Fibroblast of villous mesenchyme (primary cell): ENCODE measurements at regions not wholly inside any gene's neighbourhood (a gene's known extent, or its start where the extent isn't known, plus 50 kb on each side); places are given as distances from the start of the nearest gene placed in this dataset.

Experiments used
- DNase-seq: peaks from one replicate; pipeline ENCODE4 v3.0.0-alpha.2; 2010; ENCODE audit warnings: low read depth
- H3K4me3 ChIP-seq: 2 replicates; pipeline ENCODE4 v1.5.1; 2011; ENCODE audit warnings: low read depth, mild to moderate bottlenecking, low read length
- TF ChIP-seq, protein P1 (sequence below): IDR thresholded peaks from 2 replicates; pipeline ENCODE4 v1.5.1; 2012; ENCODE audit warnings: low read depth, mild to moderate bottlenecking, low read length; ENCODE audit not compliant: insufficient read depth

DNA sequence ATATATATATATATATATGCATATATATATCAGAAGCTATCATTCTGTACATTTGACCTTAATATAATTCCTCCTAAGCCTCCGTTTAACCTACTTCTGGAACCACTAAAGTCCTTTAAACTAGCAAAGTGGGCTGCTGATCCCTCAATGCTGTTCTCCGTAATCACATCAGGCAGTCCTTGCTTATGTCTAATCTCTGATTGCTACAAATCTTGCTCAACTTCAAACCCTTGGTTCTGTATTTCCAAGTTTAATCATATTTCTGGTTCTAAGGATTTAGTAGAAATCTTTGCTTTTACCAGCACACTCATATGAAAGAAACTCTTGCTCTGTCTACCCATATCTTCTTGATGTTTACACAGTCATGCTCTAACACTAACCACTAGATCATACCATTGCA lies 91.5 kb upstream of the GALNT13 start:
- no peak overlapping the region for H3K4me3 ChIP-seq
- DNase-seq: no peak
- TF ChIP-seq, protein P1, sequence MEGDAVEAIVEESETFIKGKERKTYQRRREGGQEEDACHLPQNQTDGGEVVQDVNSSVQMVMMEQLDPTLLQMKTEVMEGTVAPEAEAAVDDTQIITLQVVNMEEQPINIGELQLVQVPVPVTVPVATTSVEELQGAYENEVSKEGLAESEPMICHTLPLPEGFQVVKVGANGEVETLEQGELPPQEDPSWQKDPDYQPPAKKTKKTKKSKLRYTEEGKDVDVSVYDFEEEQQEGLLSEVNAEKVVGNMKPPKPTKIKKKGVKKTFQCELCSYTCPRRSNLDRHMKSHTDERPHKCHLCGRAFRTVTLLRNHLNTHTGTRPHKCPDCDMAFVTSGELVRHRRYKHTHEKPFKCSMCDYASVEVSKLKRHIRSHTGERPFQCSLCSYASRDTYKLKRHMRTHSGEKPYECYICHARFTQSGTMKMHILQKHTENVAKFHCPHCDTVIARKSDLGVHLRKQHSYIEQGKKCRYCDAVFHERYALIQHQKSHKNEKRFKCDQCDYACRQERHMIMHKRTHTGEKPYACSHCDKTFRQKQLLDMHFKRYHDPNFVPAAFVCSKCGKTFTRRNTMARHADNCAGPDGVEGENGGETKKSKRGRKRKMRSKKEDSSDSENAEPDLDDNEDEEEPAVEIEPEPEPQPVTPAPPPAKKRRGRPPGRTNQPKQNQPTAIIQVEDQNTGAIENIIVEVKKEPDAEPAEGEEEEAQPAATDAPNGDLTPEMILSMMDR: no peak

DNA sequence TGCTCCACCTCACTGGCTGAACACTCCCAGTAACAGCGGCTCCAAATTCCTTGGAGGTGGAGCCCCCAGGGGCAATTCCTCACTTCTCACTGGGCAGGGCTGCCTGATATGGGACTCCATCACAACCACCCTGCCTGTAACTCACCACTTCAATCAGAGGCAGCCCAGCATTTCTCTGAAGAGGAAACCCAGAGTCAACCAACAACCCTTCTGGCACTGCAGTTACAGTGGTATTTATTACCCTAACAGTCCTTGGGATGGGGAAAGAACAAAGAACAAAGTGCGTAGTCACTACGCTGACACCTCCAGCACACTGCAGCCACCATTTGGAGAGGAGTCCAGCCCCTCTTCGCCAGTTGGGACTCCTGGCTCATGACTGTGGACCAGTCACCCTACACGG lies 85.7 kb upstream of the GALNT13 start:
- TF ChIP-seq, protein P1: no peak
- H3K4me3 ChIP-seq: no peak overlapping the region
- DNase-seq: no peak

DNA sequence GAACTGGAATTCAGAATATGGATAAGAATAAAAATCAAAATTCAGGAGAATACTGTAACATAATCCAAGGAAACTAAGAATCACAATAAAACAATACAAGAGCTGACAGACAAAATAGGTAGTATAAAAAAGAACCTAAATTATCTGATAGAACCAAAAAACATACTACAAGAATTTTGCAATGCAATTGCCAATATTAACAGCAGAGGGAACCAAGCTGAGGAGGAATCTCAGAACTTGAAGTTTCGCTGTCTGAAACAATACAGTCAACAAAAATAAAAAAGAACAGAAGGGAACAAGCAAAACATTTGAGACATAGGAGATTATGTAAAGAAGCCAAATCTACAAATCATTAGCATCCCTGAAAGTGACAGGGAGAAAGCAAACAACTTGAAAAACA lies 84.1 kb upstream of the GALNT13 start:
- no peak overlapping the region for H3K4me3 ChIP-seq
- TF ChIP-seq, protein P1: no peak
- no peak for DNase-seq

DNA sequence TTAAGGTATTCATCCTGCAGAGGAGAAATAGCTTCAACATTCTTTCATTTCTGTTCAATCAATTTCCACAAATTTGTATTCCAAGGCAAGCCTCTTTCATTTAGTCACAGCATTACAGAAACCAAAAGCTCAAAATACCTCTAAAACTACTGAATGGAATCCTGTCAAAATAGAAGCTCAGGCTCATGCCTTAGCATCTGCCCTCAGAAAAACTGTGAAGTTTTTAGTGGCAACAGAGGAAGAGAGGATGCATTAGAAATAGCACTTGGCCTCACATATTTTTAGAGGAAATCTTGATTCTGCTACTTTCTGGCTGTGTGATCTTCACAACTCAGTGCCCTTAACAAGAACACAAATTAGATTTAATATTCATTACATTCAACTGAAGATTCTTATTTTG lies 69.1 kb upstream of the GALNT13 start:
- DNase-seq: no peak
- no peak overlapping the region for H3K4me3 ChIP-seq
- TF ChIP-seq, protein P1: no peak

- TF ChIP-seq, protein P1: no peak
- no peak overlapping the region for H3K4me3 ChIP-seq
- DNase-seq: no peak
These were observed 63.0 kb upstream of the GALNT13 start for GRCh38 chr2:153808679-153809078.

GRCh38 chr2:153811516-153811915 lies 60.2 kb upstream of the GALNT13 start:
- no peak for DNase-seq
- no peak overlapping the region for H3K4me3 ChIP-seq
- TF ChIP-seq, protein P1: no peak

DNA sequence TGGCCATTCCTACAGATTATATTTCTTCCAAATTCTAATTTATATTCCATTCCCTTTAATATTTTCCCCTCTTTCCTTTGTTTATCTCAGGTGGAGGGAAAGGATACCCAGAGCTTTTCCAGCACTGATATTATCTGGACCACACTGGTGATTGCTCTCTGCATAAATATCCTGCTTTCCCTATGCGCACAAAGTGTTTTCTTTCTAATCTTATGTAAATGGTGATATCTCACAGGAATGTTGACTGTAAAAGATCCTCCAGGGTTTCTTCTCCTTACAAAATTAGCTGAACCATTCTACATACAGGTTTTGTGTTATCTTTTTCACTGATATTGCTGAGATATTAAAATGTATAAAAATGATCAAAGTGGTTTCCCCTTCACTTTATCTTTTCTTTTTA lies 59.1 kb upstream of the GALNT13 start:
- TF ChIP-seq, protein P1: no peak
- no peak overlapping the region for H3K4me3 ChIP-seq
- no peak for DNase-seq
